DND-41 (cell line): ENCODE measurements at regions not wholly inside any gene's neighbourhood (a gene's known extent, or its start where the extent isn't known, plus 50 kb on each side); places are given as distances from the start of the nearest gene placed in this dataset.

ENCODE experiments used
- EZH2 ChIP-seq: IDR thresholded peaks from 3 replicates; pipeline ENCODE4 v1.6.1; 2012; ENCODE audit warnings: borderline replicate concordance, low read depth, mild to moderate bottlenecking, moderate library complexity, low read length, inconsistent platforms; ENCODE audit not compliant: severe bottlenecking
- TF ChIP-seq, protein P1 (sequence below): IDR thresholded peaks from 2 replicates; pipeline ENCODE4 v1.5.1; 2012; ENCODE audit warnings: borderline replicate concordance, low read length, moderate library complexity, mild to moderate bottlenecking; ENCODE audit not compliant: poor library complexity, severe bottlenecking; ENCODE audit errors: extremely low read depth

DNA sequence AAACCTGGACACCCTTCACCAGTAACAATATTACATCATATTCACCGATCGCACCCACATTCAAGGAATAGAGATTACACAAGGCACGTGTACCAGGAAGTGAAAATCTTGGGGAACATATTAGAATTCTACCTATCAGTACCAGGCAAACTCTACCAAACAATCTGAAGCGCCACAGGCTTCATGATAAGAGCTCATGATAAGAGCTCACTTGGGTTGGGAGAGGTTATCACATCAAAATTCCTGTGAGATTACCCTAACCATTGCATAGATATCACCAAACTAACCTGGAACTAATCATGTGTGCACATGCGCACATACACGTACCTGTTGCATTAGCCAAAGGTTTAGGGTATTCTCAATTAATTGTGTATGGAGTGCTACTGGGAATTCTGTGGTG, 1861.3 kb downstream of the PCDH9 start:
- TF ChIP-seq, protein P1, sequence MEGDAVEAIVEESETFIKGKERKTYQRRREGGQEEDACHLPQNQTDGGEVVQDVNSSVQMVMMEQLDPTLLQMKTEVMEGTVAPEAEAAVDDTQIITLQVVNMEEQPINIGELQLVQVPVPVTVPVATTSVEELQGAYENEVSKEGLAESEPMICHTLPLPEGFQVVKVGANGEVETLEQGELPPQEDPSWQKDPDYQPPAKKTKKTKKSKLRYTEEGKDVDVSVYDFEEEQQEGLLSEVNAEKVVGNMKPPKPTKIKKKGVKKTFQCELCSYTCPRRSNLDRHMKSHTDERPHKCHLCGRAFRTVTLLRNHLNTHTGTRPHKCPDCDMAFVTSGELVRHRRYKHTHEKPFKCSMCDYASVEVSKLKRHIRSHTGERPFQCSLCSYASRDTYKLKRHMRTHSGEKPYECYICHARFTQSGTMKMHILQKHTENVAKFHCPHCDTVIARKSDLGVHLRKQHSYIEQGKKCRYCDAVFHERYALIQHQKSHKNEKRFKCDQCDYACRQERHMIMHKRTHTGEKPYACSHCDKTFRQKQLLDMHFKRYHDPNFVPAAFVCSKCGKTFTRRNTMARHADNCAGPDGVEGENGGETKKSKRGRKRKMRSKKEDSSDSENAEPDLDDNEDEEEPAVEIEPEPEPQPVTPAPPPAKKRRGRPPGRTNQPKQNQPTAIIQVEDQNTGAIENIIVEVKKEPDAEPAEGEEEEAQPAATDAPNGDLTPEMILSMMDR, result no peak
- TF ChIP-seq EZH2, result no peak
